GM12878 (cell line): ENCODE measurements at regions not wholly inside any gene's neighbourhood (a gene's known extent, or its start where the extent isn't known, plus 50 kb on each side); places are given as distances from the start of the nearest gene placed in this dataset.

Source experiments
- ATAC-seq: fragments of 200-7000 bp; cut with Tn5 transposase; 3 replicates; pipeline ENCODE4 v1.9.1; 2020; ENCODE audit warnings: mild to moderate bottlenecking, moderate library complexity
- BruUV-seq: library from RNA; stranded (reverse); fragments of 400-500 nt; replicated peaks from 2 replicates; lab custom pipeline; 2021; lab: Mats Ljungman, UMichigan
- CTCF ChIA-PET: fragments of 300-600 bp; sonication (Branson Sonifier 250); formaldehyde crosslinking; extraction: SDS; loops from one replicate; lab custom pipeline; 2021; ENCODE audit warnings: inconsistent platforms; lab: Yijun Ruan, JAX
- POLR2A ChIA-PET: fragments of 350-600 bp; formaldehyde crosslinking; extraction: SDS; loops from one replicate; lab custom pipeline; 2021; ENCODE audit warnings: inconsistent platforms; lab: Charles Lee
- RAD21 ChIA-PET: fragments of 300-600 bp; sonication (Branson Sonifier 250); formaldehyde crosslinking; loops from one replicate; lab custom pipeline; 2023; ENCODE audit warnings: antibody characterized with exemption; ENCODE audit not compliant: unreplicated experiment; lab: Charles Lee
- SMC1A ChIA-PET: fragments of 300-600 bp; sonication (Branson Sonifier 250); formaldehyde crosslinking; loops from one replicate; lab custom pipeline; 2023; ENCODE audit not compliant: unreplicated experiment, uncharacterized antibody; lab: Charles Lee
- DNase-seq: peaks from one replicate; pipeline ENCODE4 v3.0.0-alpha.2; 2011; ENCODE audit warnings: low read depth, low spot score
- FAIRE-seq: peaks from 3 replicates; lab custom pipeline; 2011; peaks lifted over from hg19 to GRCh38; lab: Jason Lieb, UNC
- H2AFZ ChIP-seq: 2 replicates; pipeline ENCODE4 v1.6.0; 2011; ENCODE audit warnings: low read depth, low read length, control low read depth; ENCODE audit not compliant: control insufficient read depth
- H3K27ac ChIP-seq: 2 replicates; pipeline ENCODE4 v1.5.1; 2011; ENCODE audit warnings: control low read depth; ENCODE audit not compliant: control insufficient read depth, insufficient read depth
- H3K27me3 ChIP-seq, 2 experiments: replicated peaks in 1 of 2; 2 replicates each; pipeline versions ENCODE4 v1.6.0 to v1.6.1; 2011; ENCODE audit warnings: low read length in 1 of 2; ENCODE audit not compliant: control insufficient read depth in 2 of 2, insufficient read depth in 2 of 2
- H3K36me3 ChIP-seq, 2 experiments: 2 replicates each; pipeline ENCODE4 v1.5.1; 2011; ENCODE audit warnings: low read length in 1 of 2; ENCODE audit not compliant: control insufficient read depth in 2 of 2, insufficient read depth in 2 of 2
- H3K4me1 ChIP-seq: 2 replicates; pipeline ENCODE4 v1.6.1; 2011; ENCODE audit warnings: mild to moderate bottlenecking, low read length, moderate library complexity, mixed read lengths; ENCODE audit not compliant: control insufficient read depth, insufficient read depth
- H3K4me2 ChIP-seq: 2 replicates; pipeline ENCODE4 v1.6.0; 2011; ENCODE audit warnings: control low read depth; ENCODE audit not compliant: control insufficient read depth, insufficient read depth
- H3K4me3 ChIP-seq: fragments of 200-600 bp; sonication (generic); 2 replicates; pipeline ENCODE4 v1.5.1; 2016
- H3K79me2 ChIP-seq: 2 replicates; pipeline ENCODE4 v1.6.0; 2011; ENCODE audit warnings: low read length; ENCODE audit not compliant: control insufficient read depth, insufficient read depth
- H3K9ac ChIP-seq: 2 replicates; pipeline ENCODE4 v1.8.0; 2011; ENCODE audit warnings: low read length, control low read depth, mixed read lengths; ENCODE audit not compliant: control insufficient read depth, insufficient read depth
- H3K9me3 ChIP-seq: replicated peaks from 3 replicates; pipeline ENCODE4 v1.5.1; 2011; ENCODE audit warnings: mild to moderate bottlenecking, low read length; ENCODE audit not compliant: control insufficient read depth, insufficient read depth
- H4K20me1 ChIP-seq: 2 replicates; pipeline ENCODE4 v1.6.0; 2011; ENCODE audit not compliant: control insufficient read depth, insufficient read depth
- ATF3 ChIP-seq: IDR thresholded peaks from 2 replicates; pipeline ENCODE4 v1.6.1; 2011; ENCODE audit warnings: low read depth, mild to moderate bottlenecking, low read length, moderate library complexity, borderline replicate concordance; ENCODE audit errors: extremely low read depth
- EGR1 ChIP-seq, 2 experiments: IDR thresholded peaks; 1 replicate in 1 of 2; 2 replicates in 1 of 2; pipeline ENCODE4 v1.6.1; 2011 to 2012; ENCODE audit warnings: low read depth in 2 of 2, low read length in 2 of 2, borderline replicate concordance in 1 of 2, mild to moderate bottlenecking in 1 of 2, moderate library complexity in 1 of 2
- ELK1 ChIP-seq: IDR thresholded peaks from 2 replicates; pipeline ENCODE4 v1.6.1; 2012; ENCODE audit warnings: low read depth, low read length, improper control_type of control experiment
- JUND ChIP-seq: IDR thresholded peaks from 2 replicates; pipeline ENCODE4 v1.6.1; 2012; ENCODE audit warnings: low read depth, mild to moderate bottlenecking, low read length, improper control_type of control experiment, moderate library complexity
- NFYB ChIP-seq: IDR thresholded peaks from 2 replicates; pipeline ENCODE4 v1.6.1; 2011; ENCODE audit warnings: low read depth, mild to moderate bottlenecking, low read length, improper control_type of control experiment, moderate library complexity; ENCODE audit not compliant: insufficient read depth
- PAX5 ChIP-seq: IDR thresholded peaks from 2 replicates; pipeline ENCODE4 v1.6.1; 2011; ENCODE audit warnings: low read depth, low read length, borderline replicate concordance
- WGBS: methylation state at CpG from one replicate; pipeline ENCODE4 v1.1.6; 2016; ENCODE audit warnings: low lambda C conversion rate; ENCODE audit not compliant: insufficient replicate concordance, insufficient coverage; ENCODE audit errors: missing lambda C conversion rate; 5-methylcytosine and 5-hydroxymethylcytosine counted together
- in situ Hi-C: fragments of 300-500 bp; cut with MboI; formaldehyde crosslinking; loops from 9 replicates; pipeline ENCODE4 v1.14.3; 2018; ENCODE audit warnings: mixed read lengths
- intact Hi-C: fragments of 100-400 bp; cut with micrococcal nuclease; formaldehyde crosslinking; loops from one replicate; pipeline ENCODE4 v1.14.2; 2022; ENCODE audit not compliant: unreplicated experiment
- TF ChIP-seq, protein P1 (sequence below): fragments of 450-650 bp; IDR thresholded peaks from 2 replicates; pipeline ENCODE4 v1.6.1; 2017; ENCODE audit warnings: mild to moderate bottlenecking, moderate library complexity
- TF ChIP-seq, protein P2 (sequence below): fragments of 450-650 bp; IDR thresholded peaks from 2 replicates; pipeline ENCODE4 v1.6.1; 2017; ENCODE audit warnings: mild to moderate bottlenecking

- Histone ChIP-seq H3K36me3 (no peaks in the 10 kb centered on the region), H3K79me2 (no peaks in the 10 kb centered on the region), H3K9me3 (no peaks in the 10 kb centered on the region), H3K4me1 (no peaks in the 10 kb centered on the region), H3K27me3 (no peaks in the 10 kb centered on the region), H3K4me3 (no peak overlapping the region), H3K9ac (no peak overlapping the region), H3K4me2 (no peak overlapping the region), H4K20me1 (no peaks in the 10 kb centered on the region), H3K27ac (no peak overlapping the region), H2AFZ (no peak overlapping the region)
- FAIRE-seq (no peak), ATAC-seq (no peak), DNase-seq (no peak)
- in situ Hi-C loops (no loop called here), intact Hi-C loops (no loop called here)
- ChIA-PET POLR2A (no interaction called here), CTCF (interaction anchor here (1.2 kb wide), 1 partner anchor 43 kb away, joined by 4 read pairs; no protein-coding TSS in a partner anchor), RAD21 (no interaction called here), SMC1A (no interaction called here)
- no TSS peak for BruUV-seq
- TF ChIP-seq EGR1 (IDR thresholded peaks at IDR 0.05; ENCODE audit: borderline replicate concordance in 1 of 2, low read depth in 2 of 2, low read length in 2 of 2) (no peak), JUND (no peak)
- TF ChIP-seq, protein P1, sequence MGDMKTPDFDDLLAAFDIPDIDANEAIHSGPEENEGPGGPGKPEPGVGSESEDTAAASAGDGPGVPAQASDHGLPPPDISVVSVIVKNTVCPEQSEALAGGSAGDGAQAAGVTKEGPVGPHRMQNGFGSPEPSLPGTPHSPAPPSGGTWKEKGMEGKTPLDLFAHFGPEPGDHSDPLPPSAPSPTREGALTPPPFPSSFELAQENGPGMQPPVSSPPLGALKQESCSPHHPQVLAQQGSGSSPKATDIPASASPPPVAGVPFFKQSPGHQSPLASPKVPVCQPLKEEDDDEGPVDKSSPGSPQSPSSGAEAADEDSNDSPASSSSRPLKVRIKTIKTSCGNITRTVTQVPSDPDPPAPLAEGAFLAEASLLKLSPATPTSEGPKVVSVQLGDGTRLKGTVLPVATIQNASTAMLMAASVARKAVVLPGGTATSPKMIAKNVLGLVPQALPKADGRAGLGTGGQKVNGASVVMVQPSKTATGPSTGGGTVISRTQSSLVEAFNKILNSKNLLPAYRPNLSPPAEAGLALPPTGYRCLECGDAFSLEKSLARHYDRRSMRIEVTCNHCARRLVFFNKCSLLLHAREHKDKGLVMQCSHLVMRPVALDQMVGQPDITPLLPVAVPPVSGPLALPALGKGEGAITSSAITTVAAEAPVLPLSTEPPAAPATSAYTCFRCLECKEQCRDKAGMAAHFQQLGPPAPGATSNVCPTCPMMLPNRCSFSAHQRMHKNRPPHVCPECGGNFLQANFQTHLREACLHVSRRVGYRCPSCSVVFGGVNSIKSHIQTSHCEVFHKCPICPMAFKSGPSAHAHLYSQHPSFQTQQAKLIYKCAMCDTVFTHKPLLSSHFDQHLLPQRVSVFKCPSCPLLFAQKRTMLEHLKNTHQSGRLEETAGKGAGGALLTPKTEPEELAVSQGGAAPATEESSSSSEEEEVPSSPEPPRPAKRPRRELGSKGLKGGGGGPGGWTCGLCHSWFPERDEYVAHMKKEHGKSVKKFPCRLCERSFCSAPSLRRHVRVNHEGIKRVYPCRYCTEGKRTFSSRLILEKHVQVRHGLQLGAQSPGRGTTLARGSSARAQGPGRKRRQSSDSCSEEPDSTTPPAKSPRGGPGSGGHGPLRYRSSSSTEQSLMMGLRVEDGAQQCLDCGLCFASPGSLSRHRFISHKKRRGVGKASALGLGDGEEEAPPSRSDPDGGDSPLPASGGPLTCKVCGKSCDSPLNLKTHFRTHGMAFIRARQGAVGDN: no peak
- WGBS: 32% methylated on average over 4 of the region's 4 CpGs
Measured at GRCh38 chr14:49418789-49419188, 167.4 kb downstream of the RPS29 start.

DNA sequence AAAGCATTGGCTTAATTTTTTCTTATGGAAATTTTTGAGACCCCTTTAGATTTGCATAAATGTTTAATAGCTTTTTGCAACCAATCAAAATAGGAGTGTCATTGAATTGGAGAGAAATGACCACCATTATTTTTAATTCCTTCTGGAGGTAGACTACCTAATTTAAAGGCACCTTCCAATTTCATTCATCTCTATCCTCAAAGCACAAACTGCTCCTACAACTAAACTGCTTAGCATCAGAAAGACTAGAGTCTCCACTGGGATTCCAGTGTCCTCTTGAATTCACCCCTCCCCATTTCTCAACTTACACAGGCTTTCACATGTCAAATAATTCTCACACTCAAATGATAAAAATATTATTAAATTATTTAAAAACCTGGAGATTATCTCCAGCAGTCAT is 168.4 kb downstream of the RPS29 start:
- BruUV-seq: no TSS peak
- Histone ChIP-seq H3K4me2 (no peak overlapping the region), H3K4me3 (no peak overlapping the region), H3K36me3 (no peaks in the 10 kb centered on the region), H3K27ac (no peak overlapping the region), H3K27me3 (no peaks in the 10 kb centered on the region), H3K4me1 (no peaks in the 10 kb centered on the region), H2AFZ (no peak overlapping the region), H4K20me1 (no peaks in the 10 kb centered on the region), H3K9me3 (no peaks in the 10 kb centered on the region)
- CTCF ChIA-PET: no interaction called here
- intact Hi-C loops (no loop called here), in situ Hi-C loops (no loop called here)
- DNase-seq: no peak
- TF ChIP-seq, protein P2, sequence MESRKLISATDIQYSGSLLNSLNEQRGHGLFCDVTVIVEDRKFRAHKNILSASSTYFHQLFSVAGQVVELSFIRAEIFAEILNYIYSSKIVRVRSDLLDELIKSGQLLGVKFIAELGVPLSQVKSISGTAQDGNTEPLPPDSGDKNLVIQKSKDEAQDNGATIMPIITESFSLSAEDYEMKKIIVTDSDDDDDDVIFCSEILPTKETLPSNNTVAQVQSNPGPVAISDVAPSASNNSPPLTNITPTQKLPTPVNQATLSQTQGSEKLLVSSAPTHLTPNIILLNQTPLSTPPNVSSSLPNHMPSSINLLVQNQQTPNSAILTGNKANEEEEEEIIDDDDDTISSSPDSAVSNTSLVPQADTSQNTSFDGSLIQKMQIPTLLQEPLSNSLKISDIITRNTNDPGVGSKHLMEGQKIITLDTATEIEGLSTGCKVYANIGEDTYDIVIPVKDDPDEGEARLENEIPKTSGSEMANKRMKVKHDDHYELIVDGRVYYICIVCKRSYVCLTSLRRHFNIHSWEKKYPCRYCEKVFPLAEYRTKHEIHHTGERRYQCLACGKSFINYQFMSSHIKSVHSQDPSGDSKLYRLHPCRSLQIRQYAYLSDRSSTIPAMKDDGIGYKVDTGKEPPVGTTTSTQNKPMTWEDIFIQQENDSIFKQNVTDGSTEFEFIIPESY: no peak
- TF ChIP-seq PAX5: no peak
- no peak for TF ChIP-seq NFYB
- no peak for TF ChIP-seq ATF3
- TF ChIP-seq ELK1: no peak
- TF ChIP-seq, all 136 proteins: peak for 0
- ChIA-PET POLR2A (no interaction called here), RAD21 (no interaction called here), SMC1A (no interaction called here)
- FAIRE-seq: no peak
- H3K79me2 ChIP-seq: no peaks in the 10 kb centered on the region
- no peak for ATAC-seq
- H3K9ac ChIP-seq: no peak overlapping the region
